WTC11 (cell line): ENCODE measurements at regions not wholly inside any gene's neighbourhood (a gene's known extent, or its start where the extent isn't known, plus 50 kb on each side); places are given as distances from the start of the nearest gene placed in this dataset.

Experiments used
- ATAC-seq: fragments of 200-7000 bp; cut with Tn5 transposase; 2 replicates; pipeline ENCODE4 v1.10.0; 2021; ENCODE audit warnings: mild to moderate bottlenecking, moderate library complexity
- CTCF ChIA-PET: fragments of 300-600 bp; sonication (Branson Sonifier 250); formaldehyde crosslinking; loops from one replicate; lab custom pipeline; 2021; ENCODE audit warnings: antibody characterized with exemption; lab: Charles Lee
- POLR2A ChIA-PET: fragments of 350-600 bp; sonication (Branson Sonifier 250); formaldehyde crosslinking; loops from one replicate; lab custom pipeline; 2021; ENCODE audit warnings: antibody characterized with exemption; lab: Charles Lee
- DNase-seq: peaks from one replicate; pipeline ENCODE4 v3.0.0; 2021; ENCODE audit warnings: low spot score
- H3K27ac Mint-ChIP-seq: 2 replicates; pipeline ENCODE4 v1.8.0; 2021; ENCODE audit warnings: mixed read lengths
- H3K27me3 Mint-ChIP-seq: 2 replicates; pipeline ENCODE4 v1.8.0; 2021; ENCODE audit warnings: low read depth, mild to moderate bottlenecking, moderate library complexity, mixed read lengths
- H3K36me3 Mint-ChIP-seq: 2 replicates; pipeline ENCODE4 v1.8.0; 2021; ENCODE audit warnings: mixed read lengths
- H3K4me1 Mint-ChIP-seq: 2 replicates; pipeline ENCODE4 v1.8.0; 2022; ENCODE audit warnings: mixed read lengths
- H3K4me3 Mint-ChIP-seq: 2 replicates; pipeline ENCODE4 v1.8.0; 2021; ENCODE audit warnings: mild to moderate bottlenecking, moderate library complexity, mixed read lengths
- H3K9me3 Mint-ChIP-seq: 2 replicates; pipeline ENCODE4 v1.8.0; 2021; ENCODE audit warnings: mixed read lengths
- AFF4 ChIP-seq: sonication (generic); formaldehyde crosslinking; IDR thresholded peaks from 2 replicates; pipeline ENCODE4 v1.8.1; 2023; ENCODE audit warnings: mild to moderate bottlenecking, missing genetic modification reagents, borderline replicate concordance
- AR ChIP-seq: fragments of 250-450 bp; sonication (Bioruptor Pico); IDR thresholded peaks from 2 replicates; pipeline ENCODE4 v1.9.0; 2021; ENCODE audit warnings: mild to moderate bottlenecking
- CREB1 ChIP-seq: sonication (generic); formaldehyde crosslinking; IDR thresholded peaks from 2 replicates; pipeline ENCODE4 v1.8.0; 2023; ENCODE audit warnings: mild to moderate bottlenecking, missing genetic modification reagents
- FOXP4 ChIP-seq: sonication (generic); formaldehyde crosslinking; IDR thresholded peaks from 2 replicates; pipeline ENCODE4 v1.8.0; 2022; ENCODE audit warnings: mild to moderate bottlenecking, missing genetic modification reagents
- HMGXB4 ChIP-seq: sonication (generic); formaldehyde crosslinking; IDR thresholded peaks from 2 replicates; pipeline ENCODE4 v1.8.1; 2023; ENCODE audit warnings: mild to moderate bottlenecking, moderate library complexity, missing genetic modification reagents
- MYBL2 ChIP-seq: sonication (generic); formaldehyde crosslinking; IDR thresholded peaks from 2 replicates; pipeline ENCODE4 v1.8.1; 2023; ENCODE audit warnings: mild to moderate bottlenecking, moderate library complexity, missing genetic modification reagents
- PRDM15 ChIP-seq: sonication (generic); formaldehyde crosslinking; IDR thresholded peaks from 2 replicates; pipeline ENCODE4 v1.8.0; 2022; ENCODE audit warnings: missing genetic modification reagents
- PREB ChIP-seq: sonication (generic); formaldehyde crosslinking; IDR thresholded peaks from 2 replicates; pipeline ENCODE4 v1.8.1; 2022; ENCODE audit warnings: mild to moderate bottlenecking, missing genetic modification reagents, moderate library complexity, borderline replicate concordance
- RELA ChIP-seq: sonication (generic); formaldehyde crosslinking; IDR thresholded peaks from 2 replicates; pipeline ENCODE4 v1.8.1; 2022; ENCODE audit warnings: missing genetic modification reagents, mild to moderate bottlenecking, borderline replicate concordance
- ZNF219 ChIP-seq: sonication (generic); formaldehyde crosslinking; IDR thresholded peaks from 2 replicates; pipeline ENCODE4 v1.8.0; 2023; ENCODE audit warnings: missing genetic modification reagents, mild to moderate bottlenecking, borderline replicate concordance
- ZNF512 ChIP-seq: sonication (generic); formaldehyde crosslinking; IDR thresholded peaks from 2 replicates; pipeline ENCODE4 v1.8.1; 2022; ENCODE audit warnings: missing genetic modification reagents, borderline replicate concordance
- ZNF532 ChIP-seq: fragments of 250-450 bp; sonication (Bioruptor Pico); IDR thresholded peaks from 2 replicates; pipeline ENCODE4 v1.9.0; 2021; ENCODE audit warnings: mild to moderate bottlenecking, borderline replicate concordance
- ZNF671 ChIP-seq: fragments of 250-450 bp; sonication (Bioruptor Pico); IDR thresholded peaks from 2 replicates; pipeline ENCODE4 v1.8.0; 2021; ENCODE audit warnings: mild to moderate bottlenecking

- no peak overlapping the region for H3K4me3 Mint-ChIP-seq
- DNase-seq = no peak
- peak overlapping the region; percentile 35; the same call in 1 of the 2 replicates for H3K27ac Mint-ChIP-seq
- 0 out of 2 replicates have a peak, but pooled peaks have one; percentile 26 for ATAC-seq
- no peaks in the 10 kb centered on the region for H3K27me3 Mint-ChIP-seq
- peaks cover 4% of the 10 kb centered on the region for H3K4me1 Mint-ChIP-seq
- H3K36me3 Mint-ChIP-seq = peaks cover 4% of the 10 kb centered on the region
- POLR2A ChIA-PET = no interaction called here
- H3K9me3 Mint-ChIP-seq = peaks cover 9% of the 10 kb centered on the region
- CTCF ChIA-PET = no interaction called here
- TF ChIP-seq PREB (no peak), MYBL2 (CRISPR knock-in tag) (no peak), AFF4 (CRISPR knock-in tag) (no peak), HMGXB4 (CRISPR knock-in tag) (no peak), RELA (CRISPR knock-in tag) (no peak), ZNF219 (CRISPR knock-in tag) (no peak), PRDM15 (CRISPR knock-in tag) (no peak), ZNF671 (CRISPR knock-in tag) (no peak), FOXP4 (CRISPR knock-in tag) (no peak), CREB1 (no peak), ZNF532 (CRISPR knock-in tag) (no peak), ZNF512 (CRISPR knock-in tag) (no peak), AR (CRISPR knock-in tag) (no peak)
Measured at GRCh38 chr16:72689851-72690250, 358.1 kb downstream of the ZFHX3 start.
